ENCODE measurements at regions not wholly inside any gene's neighbourhood (a gene's known extent, or its start where the extent isn't known, plus 50 kb on each side); places are given as distances from the start of the nearest gene placed in this dataset.

- Histone ChIP-seq H3K4me3 (no peak overlapping the region), H3K36me3 (no peaks in the 10 kb centered on the region), H3K27ac (no peak overlapping the region), H3K4me1 (peaks cover 0 to 6% (median 0%) of the 10 kb centered on the region in 12 donors), H3K9me3 (no peaks in the 10 kb centered on the region), H3K27me3 (no peaks in the 10 kb centered on the region)
- no peak for ATAC-seq
- WGBS, 4 donors, result 65 to 80% (median 77%) methylated on average over 2 of the region's 2 CpGs
- intact Hi-C loops (cut with DNase I), result no loop called here
- TF ChIP-seq CTCF (IDR thresholded peaks at IDR 0.05) (no peak), POLR2A (IDR thresholded peaks at IDR 0.05) (no peak)
- DNase-seq, result no peak
These were observed 851.4 kb upstream of the CITED2 start for GRCh38 chr6:140225701-140226436.

DNA sequence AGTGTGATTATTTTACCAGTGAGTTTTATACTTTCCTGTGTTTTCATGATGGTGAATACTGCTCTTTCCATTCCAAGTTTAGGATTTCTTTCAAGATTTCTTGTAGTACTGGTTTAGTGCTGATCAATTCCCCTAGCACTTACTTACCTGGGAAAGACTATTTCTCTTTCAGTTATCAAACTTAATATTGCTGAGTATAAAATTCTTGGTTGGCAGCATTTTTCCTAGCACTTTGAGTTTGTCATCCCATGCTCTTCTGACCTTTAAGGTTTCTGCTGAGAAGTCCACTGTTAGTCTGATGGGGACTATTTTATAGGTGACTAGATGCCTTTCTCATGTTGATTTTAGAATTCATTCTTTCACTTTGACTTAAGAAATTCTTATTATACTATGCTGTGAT, 842.8 kb upstream of the CITED2 start:
- ATAC-seq (no peak), DNase-seq (no peak)
- TF ChIP-seq CTCF (IDR thresholded peaks at IDR 0.05) (no peak), POLR2A (IDR thresholded peaks at IDR 0.05) (no peak)
- Histone ChIP-seq H3K9me3 (peaks cover 0 to 49% (median 18%) of the 10 kb centered on the region in 12 donors), H3K36me3 (no peaks in the 10 kb centered on the region), H3K4me3 (no peak overlapping the region), H3K4me1 (no peaks in the 10 kb centered on the region), H3K27me3 (no peaks in the 10 kb centered on the region), H3K27ac (no peak overlapping the region)
- intact Hi-C loops (cut with DNase I), result no loop called here

DNA sequence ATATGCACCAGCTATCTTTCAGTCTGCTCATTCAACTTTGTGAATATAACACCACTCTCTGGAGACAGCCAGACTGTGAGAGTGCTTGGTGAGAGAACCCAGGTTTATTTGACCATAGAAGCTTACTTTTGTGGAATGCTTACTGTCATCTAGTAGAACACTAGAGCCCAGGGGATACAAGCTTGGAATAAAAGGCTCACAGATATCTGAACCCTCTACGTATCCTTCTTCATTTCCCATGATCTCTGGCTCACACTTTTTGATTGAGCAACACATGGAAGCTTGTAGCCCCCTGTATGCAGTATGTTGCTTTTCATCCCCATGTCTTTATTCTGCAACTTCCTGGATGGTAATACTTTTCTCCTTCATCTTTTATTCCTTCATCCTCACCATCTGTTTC, 835.3 kb upstream of the CITED2 start:
- peaks cover 0 to 11% (median 0%) of the 10 kb centered on the region in 12 donors for H3K4me1 ChIP-seq
- no peak overlapping the region for H3K4me3 ChIP-seq
- H3K9me3 ChIP-seq, result peaks cover 0 to 9% (median 0%) of the 10 kb centered on the region in 12 donors
- H3K27ac ChIP-seq, result no peak overlapping the region
- H3K27me3 ChIP-seq, result no peaks in the 10 kb centered on the region
- no peaks in the 10 kb centered on the region for H3K36me3 ChIP-seq
- no peak for TF ChIP-seq POLR2A (IDR thresholded peaks at IDR 0.05)
- no peak for TF ChIP-seq CTCF (IDR thresholded peaks at IDR 0.05)
- no peak for DNase-seq
- WGBS, 4 donors, result 50 to 75% (median 58%) methylated on average over 1 of the region's 1 CpG
- intact Hi-C loops (cut with DNase I), result no loop called here
- no peak for ATAC-seq

DNA sequence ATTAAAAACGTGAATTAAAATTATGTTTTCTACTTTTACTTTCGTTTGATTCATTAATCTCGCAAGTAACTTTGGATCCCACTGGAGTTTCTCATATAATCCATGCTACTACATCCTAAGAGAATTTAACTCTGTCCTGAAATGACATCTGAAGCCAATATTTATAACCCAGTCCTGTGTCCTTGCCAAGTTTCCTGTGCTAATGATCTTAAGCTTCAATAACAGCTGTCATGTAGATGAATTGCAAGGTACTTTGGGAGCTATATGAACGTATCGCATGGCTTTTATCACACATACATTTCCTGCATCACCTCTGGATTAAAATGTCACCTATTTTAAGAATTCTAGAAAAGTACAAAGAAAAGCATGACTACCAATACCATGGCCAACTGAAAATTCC, 833.8 kb upstream of the CITED2 start:
- intact Hi-C loops (cut with DNase I), result no loop called here
- no peaks in the 10 kb centered on the region for H3K36me3 ChIP-seq
- peaks cover 0 to 17% (median 13%) of the 10 kb centered on the region in 12 donors for H3K4me1 ChIP-seq
- no peak for TF ChIP-seq CTCF (IDR thresholded peaks at IDR 0.05)
- no peak for TF ChIP-seq POLR2A (IDR thresholded peaks at IDR 0.05)
- H3K27me3 ChIP-seq, result no peaks in the 10 kb centered on the region
- H3K9me3 ChIP-seq, result no peaks in the 10 kb centered on the region
- peak overlapping the region in 5 of 12 donors; percentile 4 to 33 (median 13) for H3K4me3 ChIP-seq
- ATAC-seq (no peak), DNase-seq (no peak)
- WGBS, 4 donors, result 15 to 38% (median 21%) methylated on average over 5 of the region's 5 CpGs
- no peak overlapping the region for H3K27ac ChIP-seq

All from heart left ventricle (tissue), 16 donors.